Urothelium cell line (cell line): ENCODE measurements at regions not wholly inside any gene's neighbourhood (a gene's known extent, or its start where the extent isn't known, plus 50 kb on each side); places are given as distances from the start of the nearest gene placed in this dataset.

Experiments used
- DNase-seq: peaks from one replicate; pipeline ENCODE4 v3.0.0; 2011; ENCODE audit warnings: low spot score, mixed read lengths
- FAIRE-seq: peaks from 2 replicates; lab custom pipeline; 2011; peaks lifted over from hg19 to GRCh38; lab: Jason Lieb, UNC

- DNase-seq (peak; percentile 57), FAIRE-seq (no peak)
These were observed 57.3 kb upstream of the CEP83 start for GRCh38 chr12:94516985-94517384.

GRCh38 chr12:94513527-94513926 lies 53.9 kb upstream of the CEP83 start:
- DNase-seq (no peak), FAIRE-seq (no peak)

GRCh38 chr12:94511506-94511905 lies 51.8 kb upstream of the CEP83 start:
- FAIRE-seq: no peak

GRCh38 chr12:94510128-94510527 lies 50.5 kb upstream of the CEP83 start:
- no peak for FAIRE-seq

More at GRCh38 chr12:94511506-94511905, 51.8 kb upstream of the CEP83 start:
- no peak for DNase-seq

More at GRCh38 chr12:94510128-94510527, 50.5 kb upstream of the CEP83 start:
- no peak for DNase-seq
